ENCODE measurements at regions not wholly inside any gene's neighbourhood (a gene's known extent, or its start where the extent isn't known, plus 50 kb on each side); places are given as distances from the start of the nearest gene placed in this dataset.
"Not testable (repeated sequence)": the region's sequence is repeated elsewhere in the genome, so short reads cannot be mapped to it uniquely, and the experiment has no call there.

- Histone ChIP-seq H3K36me3 (ENCODE audit: insufficient read depth, low read length, poor library complexity, severe bottlenecking) (no peaks in the 10 kb centered on the region), H3K9me3 (ENCODE audit: low read depth, low read length, poor library complexity, severe bottlenecking) (no peaks in the 10 kb centered on the region), H3K4me3 (ENCODE audit: low read depth, low read length, poor library complexity, severe bottlenecking) (no peak overlapping the region), H3K27me3 (replicated peaks; ENCODE audit: insufficient read depth, low read depth, low read length, poor library complexity) (no peaks in the 10 kb centered on the region), H3K4me1 (ENCODE audit: insufficient read depth, low read length, poor library complexity, severe bottlenecking) (no peaks in the 10 kb centered on the region), H3K27ac (ENCODE audit: low read depth, low read length, poor library complexity, severe bottlenecking) (no peak overlapping the region)
- no peak for DNase-seq (ENCODE audit: low spot score)
- BruUV-seq (replicated peaks): no TSS peak
- ChIA-PET POLR2A (ENCODE audit: low non-redundant PET) (no interaction called here), CTCF (no interaction called here)
- TF ChIP-seq EZH2 (IDR thresholded peaks at IDR 0.05; ENCODE audit: borderline replicate concordance, low read depth, low read length, poor library complexity, severe bottlenecking) (no peak), CTCF (conservative IDR thresholded peaks at IDR 0.05; ENCODE audit: low read depth, low read length) (no peak)
- intact Hi-C loops (cut with micrococcal nuclease; ENCODE audit: unreplicated experiment): no loop called here
Observed at GRCh38 chr5:88021141-88021540, 247.5 kb downstream of the TMEM161B start.

GRCh38 chr5:88014984-88015383 is 253.7 kb downstream of the TMEM161B start:
- H3K4me1 ChIP-seq (ENCODE audit: insufficient read depth, low read length, poor library complexity, severe bottlenecking); H3K9me3 ChIP-seq (ENCODE audit: low read depth, low read length, poor library complexity, severe bottlenecking); H3K27ac ChIP-seq (ENCODE audit: low read depth, low read length, poor library complexity, severe bottlenecking); H3K36me3 ChIP-seq (ENCODE audit: insufficient read depth, low read length, poor library complexity, severe bottlenecking); H3K4me3 ChIP-seq (ENCODE audit: low read depth, low read length, poor library complexity, severe bottlenecking); intact Hi-C loops (cut with micrococcal nuclease; ENCODE audit: unreplicated experiment); CTCF ChIA-PET; BruUV-seq (replicated peaks); DNase-seq (ENCODE audit: low spot score); POLR2A ChIA-PET (ENCODE audit: low non-redundant PET); H3K27me3 ChIP-seq (replicated peaks; ENCODE audit: insufficient read depth, low read depth, low read length, poor library complexity): not testable (repeated sequence)

DNA sequence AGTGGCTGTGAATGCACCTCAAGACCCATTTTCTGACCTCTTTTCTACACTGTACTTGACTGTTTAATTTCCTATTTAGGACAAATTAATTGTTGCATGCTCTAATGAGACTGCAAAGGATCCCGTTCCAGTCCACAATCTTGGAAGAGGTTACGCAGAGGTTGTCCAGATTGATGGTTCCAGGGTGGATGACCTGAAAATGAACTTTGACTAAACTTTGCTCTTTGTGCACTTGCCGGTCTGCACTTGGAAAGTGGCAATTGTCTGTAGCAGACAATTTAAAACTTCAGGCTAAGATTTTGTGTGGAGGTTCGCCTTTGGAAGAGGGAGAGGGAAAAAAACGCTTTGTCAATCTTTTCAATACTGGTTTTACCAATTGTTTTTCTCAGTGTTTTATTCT is 267.8 kb downstream of the TMEM161B start:
- H3K27ac ChIP-seq (ENCODE audit: low read depth, low read length, poor library complexity, severe bottlenecking): no peak overlapping the region
- H3K4me3 ChIP-seq (ENCODE audit: low read depth, low read length, poor library complexity, severe bottlenecking): no peak overlapping the region
- intact Hi-C loops (cut with micrococcal nuclease; ENCODE audit: unreplicated experiment): no loop called here
- ChIA-PET POLR2A (ENCODE audit: low non-redundant PET) (no interaction called here), CTCF (no interaction called here)
- H3K27me3 ChIP-seq (replicated peaks; ENCODE audit: insufficient read depth, low read depth, low read length, poor library complexity): no peaks in the 10 kb centered on the region
- H3K4me1 ChIP-seq (ENCODE audit: insufficient read depth, low read length, poor library complexity, severe bottlenecking): no peaks in the 10 kb centered on the region
- TF ChIP-seq CTCF (conservative IDR thresholded peaks at IDR 0.05; ENCODE audit: low read depth, low read length) (no peak), EZH2 (IDR thresholded peaks at IDR 0.05; ENCODE audit: borderline replicate concordance, low read depth, low read length, poor library complexity, severe bottlenecking) (no peak)
- H3K36me3 ChIP-seq (ENCODE audit: insufficient read depth, low read length, poor library complexity, severe bottlenecking): no peaks in the 10 kb centered on the region
- no TSS peak for BruUV-seq (replicated peaks)
- H3K9me3 ChIP-seq (ENCODE audit: low read depth, low read length, poor library complexity, severe bottlenecking): no peaks in the 10 kb centered on the region
- no peak for DNase-seq (ENCODE audit: low spot score)

DNA sequence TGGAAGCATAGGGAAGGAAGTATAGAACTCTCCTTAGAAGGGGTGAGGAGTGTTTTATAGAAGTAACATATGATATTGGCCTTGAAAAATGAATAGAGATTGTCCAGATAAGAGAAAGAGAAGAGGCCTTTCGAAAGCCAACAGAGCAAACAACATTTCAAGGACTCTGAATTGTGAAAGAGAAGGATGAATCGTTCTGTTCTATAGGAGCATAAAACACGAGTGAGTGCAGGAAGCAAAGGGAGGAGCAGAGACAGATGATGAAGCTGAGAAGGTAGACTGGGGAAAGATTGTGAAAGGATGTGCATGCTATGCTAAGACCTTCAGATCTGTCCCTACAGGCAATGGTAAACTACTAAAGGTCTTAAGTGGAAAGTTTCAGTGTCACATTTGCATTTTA is 271.0 kb downstream of the TMEM161B start:
- Histone ChIP-seq H3K9me3 (ENCODE audit: low read depth, low read length, poor library complexity, severe bottlenecking) (no peaks in the 10 kb centered on the region), H3K36me3 (ENCODE audit: insufficient read depth, low read length, poor library complexity, severe bottlenecking) (no peaks in the 10 kb centered on the region), H3K27ac (ENCODE audit: low read depth, low read length, poor library complexity, severe bottlenecking) (no peak overlapping the region), H3K4me1 (ENCODE audit: insufficient read depth, low read length, poor library complexity, severe bottlenecking) (no peaks in the 10 kb centered on the region), H3K4me3 (ENCODE audit: low read depth, low read length, poor library complexity, severe bottlenecking) (no peak overlapping the region), H3K27me3 (replicated peaks; ENCODE audit: insufficient read depth, low read depth, low read length, poor library complexity) (no peaks in the 10 kb centered on the region)
- intact Hi-C loops (cut with micrococcal nuclease; ENCODE audit: unreplicated experiment): no loop called here
- ChIA-PET CTCF (no interaction called here), POLR2A (ENCODE audit: low non-redundant PET) (no interaction called here)
- BruUV-seq (replicated peaks): no TSS peak
- no peak for TF ChIP-seq EZH2 (IDR thresholded peaks at IDR 0.05; ENCODE audit: borderline replicate concordance, low read depth, low read length, poor library complexity, severe bottlenecking)
- TF ChIP-seq CTCF (conservative IDR thresholded peaks at IDR 0.05; ENCODE audit: low read depth, low read length): no peak
- no peak for DNase-seq (ENCODE audit: low spot score)

Data from A673 (cell line).